ENCODE measurements at regions not wholly inside any gene's neighbourhood (a gene's known extent, or its start where the extent isn't known, plus 50 kb on each side); places are given as distances from the start of the nearest gene placed in this dataset.

DNA sequence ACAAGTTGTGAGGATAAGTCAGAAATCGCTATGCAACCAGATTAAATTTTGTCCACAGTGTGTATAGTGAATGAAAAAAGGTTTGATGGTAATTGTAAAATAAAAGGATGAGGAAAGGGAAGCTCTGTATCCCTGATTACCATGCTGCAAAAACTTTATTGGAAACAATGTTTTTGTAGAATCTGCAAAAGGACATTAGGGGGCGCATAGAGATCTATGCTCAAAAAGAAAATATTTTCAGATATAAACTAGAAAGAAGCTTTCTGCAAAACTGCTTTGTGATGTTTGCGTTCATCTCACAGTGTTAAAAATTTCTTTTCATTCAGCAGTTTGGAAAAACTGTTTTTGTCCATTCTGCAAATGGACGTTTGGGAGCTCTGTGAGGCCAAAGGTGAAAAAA lies 390.5 kb downstream of the OR4C45 start:
- H3K18ac ChIP-seq (ENCODE audit: insufficient read length, low read depth, low read length) = no peak overlapping the region
- H2BK5ac ChIP-seq (ENCODE audit: insufficient read length, low read length) = no peak overlapping the region
- no peak overlapping the region for H3K9ac ChIP-seq (ENCODE audit: extremely low read depth, insufficient read length, low read length)
- Mint-ChIP-seq H3K27me3 (ENCODE audit: low read depth) (no peaks in the 10 kb centered on the region; the same call in 1 of the 2 replicates), H3K36me3 (ENCODE audit: insufficient read depth in 1 of 3, low read depth in 3 of 3) (peaks cover 0 to 14% (median 2%) of the 10 kb centered on the region in 3 experiments; a peak in 4 of 7 replicates), H3K4me3 (no peak overlapping the region), H3K27ac (no peak overlapping the region), H3K4me1 (no peaks in the 10 kb centered on the region), H3K9me3 (peaks cover 24 to 41% of the 10 kb centered on the region in 2 experiments)
- H4K20me1 ChIP-seq (ENCODE audit: control insufficient read depth, insufficient read depth, insufficient read length) = no peaks in the 10 kb centered on the region
- H3K4ac ChIP-seq (ENCODE audit: low read depth, low read length) = no peak overlapping the region
- H2AFZ ChIP-seq (ENCODE audit: low read length) = no peak overlapping the region
- H4K8ac ChIP-seq (replicated peaks; ENCODE audit: insufficient read length, low read depth, low read length) = no peak overlapping the region
- DNase-seq = no peak
- H3K56ac ChIP-seq (ENCODE audit: insufficient read length, low read depth, low read length) = no peak overlapping the region
- no peak overlapping the region for H2BK120ac ChIP-seq (ENCODE audit: low read depth, low read length, poor library complexity, severe bottlenecking)
- no peak overlapping the region for H3K4me2 ChIP-seq (ENCODE audit: insufficient read depth, insufficient read length, low read length)
- H3K23me2 ChIP-seq (ENCODE audit: insufficient read length, low read depth, low read length, poor library complexity, severe bottlenecking) = no peaks in the 10 kb centered on the region
- H3K4me1 ChIP-seq (ENCODE audit: insufficient read depth, low read length) = no peaks in the 10 kb centered on the region
- no peak overlapping the region for H3T11ph ChIP-seq (ENCODE audit: low read length)
- peaks cover 36% of the 10 kb centered on the region for H3K9me3 ChIP-seq (ENCODE audit: control insufficient read depth, low read depth, low read length)
- no peak overlapping the region for H2BK12ac ChIP-seq (ENCODE audit: insufficient read length, low read depth, low read length)
- H2BK20ac ChIP-seq (ENCODE audit: low read depth, low read length, poor library complexity, severe bottlenecking) = no peak overlapping the region
- no peak overlapping the region for H3K27ac ChIP-seq (ENCODE audit: insufficient read length, low read depth, low read length)
- H3K27me3 ChIP-seq (ENCODE audit: insufficient read depth, low read length) = no peaks in the 10 kb centered on the region
- no peaks in the 10 kb centered on the region for H3K79me1 ChIP-seq (ENCODE audit: insufficient read depth, low read depth, low read length, poor library complexity, severe bottlenecking)
- H2BK15ac ChIP-seq (ENCODE audit: low read depth, low read length) = no peak overlapping the region
- H3K23ac ChIP-seq (ENCODE audit: insufficient read length, low read depth, low read length) = no peak overlapping the region
- TF ChIP-seq, protein P1, sequence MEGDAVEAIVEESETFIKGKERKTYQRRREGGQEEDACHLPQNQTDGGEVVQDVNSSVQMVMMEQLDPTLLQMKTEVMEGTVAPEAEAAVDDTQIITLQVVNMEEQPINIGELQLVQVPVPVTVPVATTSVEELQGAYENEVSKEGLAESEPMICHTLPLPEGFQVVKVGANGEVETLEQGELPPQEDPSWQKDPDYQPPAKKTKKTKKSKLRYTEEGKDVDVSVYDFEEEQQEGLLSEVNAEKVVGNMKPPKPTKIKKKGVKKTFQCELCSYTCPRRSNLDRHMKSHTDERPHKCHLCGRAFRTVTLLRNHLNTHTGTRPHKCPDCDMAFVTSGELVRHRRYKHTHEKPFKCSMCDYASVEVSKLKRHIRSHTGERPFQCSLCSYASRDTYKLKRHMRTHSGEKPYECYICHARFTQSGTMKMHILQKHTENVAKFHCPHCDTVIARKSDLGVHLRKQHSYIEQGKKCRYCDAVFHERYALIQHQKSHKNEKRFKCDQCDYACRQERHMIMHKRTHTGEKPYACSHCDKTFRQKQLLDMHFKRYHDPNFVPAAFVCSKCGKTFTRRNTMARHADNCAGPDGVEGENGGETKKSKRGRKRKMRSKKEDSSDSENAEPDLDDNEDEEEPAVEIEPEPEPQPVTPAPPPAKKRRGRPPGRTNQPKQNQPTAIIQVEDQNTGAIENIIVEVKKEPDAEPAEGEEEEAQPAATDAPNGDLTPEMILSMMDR (conservative IDR thresholded peaks at IDR 0.05) = no peak
- no CpG with 5 or more reads among the region's 4 CpGs for WGBS (ENCODE audit: extremely low coverage, insufficient read length, low lambda C conversion rate)
- H2AK5ac ChIP-seq (ENCODE audit: insufficient read length, low read length) = no peak overlapping the region
- no peak overlapping the region for H4K5ac ChIP-seq (ENCODE audit: insufficient read length, low read depth, low read length)
- no peaks in the 10 kb centered on the region for H3K79me2 ChIP-seq (ENCODE audit: insufficient read depth, low read length)
- H3K14ac ChIP-seq (ENCODE audit: insufficient read depth, low read length) = no peak overlapping the region
- H4K91ac ChIP-seq (ENCODE audit: insufficient read length, low read depth, low read length) = no peak overlapping the region

Data from H9 (cell line).